Suprapubic skin (tissue), 4 donors: ENCODE measurements at regions not wholly inside any gene's neighbourhood (a gene's known extent, or its start where the extent isn't known, plus 50 kb on each side); places are given as distances from the start of the nearest gene placed in this dataset.

Source experiments
- EP300 ChIP-seq: sonication (generic); formaldehyde crosslinking; IDR thresholded peaks from one replicate; pipeline ENCODE4 v1.6.1; 2017; ENCODE audit warnings: antibody characterized with exemption
- POLR2A ChIP-seq, 2 donors: fragments of 450-650 bp; IDR thresholded peaks; one replicate each; pipeline ENCODE4 v1.6.1; 2017; ENCODE audit warnings: antibody characterized with exemption in 2 of 2, mild to moderate bottlenecking in 2 of 2, moderate library complexity in 2 of 2
- POLR2AphosphoS5 ChIP-seq, 3 donors: sonication (generic); formaldehyde crosslinking; IDR thresholded peaks; one replicate each; pipeline ENCODE4 v1.6.1; 2017; ENCODE audit warnings: antibody characterized with exemption in 3 of 3
- TF ChIP-seq, protein P1 (sequence below), 2 donors: fragments of 200-600 bp in 1 of 2; fragments of 450-650 bp in 1 of 2; sonication (generic) in 1 of 2; IDR thresholded peaks; one replicate each; pipeline ENCODE4 v1.5.1; 2016 to 2019; ENCODE audit warnings: antibody characterized with exemption in 2 of 2, mild to moderate bottlenecking in 1 of 2, moderate library complexity in 1 of 2

DNA sequence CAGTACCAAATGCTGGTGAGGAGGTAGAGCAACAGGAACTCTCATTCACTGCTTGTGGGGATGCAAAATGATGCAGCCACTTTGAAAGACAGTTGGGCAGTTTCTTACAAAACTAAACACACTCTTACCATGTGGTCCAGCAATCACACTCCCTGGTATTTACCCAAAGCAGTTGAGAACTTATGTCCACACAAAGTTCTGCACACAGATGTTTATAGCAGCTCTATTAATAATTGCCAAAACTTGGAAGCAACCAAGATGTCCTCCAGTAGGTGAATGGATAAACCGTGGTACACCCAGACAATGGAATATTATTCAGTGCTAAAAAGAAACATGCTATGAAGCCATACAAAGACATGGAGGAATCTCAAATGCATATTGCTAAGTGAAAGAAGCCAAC lies 139.1 kb upstream of the SLC6A11 start:
- TF ChIP-seq, protein P1, sequence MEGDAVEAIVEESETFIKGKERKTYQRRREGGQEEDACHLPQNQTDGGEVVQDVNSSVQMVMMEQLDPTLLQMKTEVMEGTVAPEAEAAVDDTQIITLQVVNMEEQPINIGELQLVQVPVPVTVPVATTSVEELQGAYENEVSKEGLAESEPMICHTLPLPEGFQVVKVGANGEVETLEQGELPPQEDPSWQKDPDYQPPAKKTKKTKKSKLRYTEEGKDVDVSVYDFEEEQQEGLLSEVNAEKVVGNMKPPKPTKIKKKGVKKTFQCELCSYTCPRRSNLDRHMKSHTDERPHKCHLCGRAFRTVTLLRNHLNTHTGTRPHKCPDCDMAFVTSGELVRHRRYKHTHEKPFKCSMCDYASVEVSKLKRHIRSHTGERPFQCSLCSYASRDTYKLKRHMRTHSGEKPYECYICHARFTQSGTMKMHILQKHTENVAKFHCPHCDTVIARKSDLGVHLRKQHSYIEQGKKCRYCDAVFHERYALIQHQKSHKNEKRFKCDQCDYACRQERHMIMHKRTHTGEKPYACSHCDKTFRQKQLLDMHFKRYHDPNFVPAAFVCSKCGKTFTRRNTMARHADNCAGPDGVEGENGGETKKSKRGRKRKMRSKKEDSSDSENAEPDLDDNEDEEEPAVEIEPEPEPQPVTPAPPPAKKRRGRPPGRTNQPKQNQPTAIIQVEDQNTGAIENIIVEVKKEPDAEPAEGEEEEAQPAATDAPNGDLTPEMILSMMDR (IDR thresholded peaks at IDR 0.05): no peak
- TF ChIP-seq POLR2A (IDR thresholded peaks at IDR 0.05): no peak
- no peak for TF ChIP-seq POLR2AphosphoS5 (IDR thresholded peaks at IDR 0.05)
- no peak for TF ChIP-seq EP300
